Heart right ventricle (tissue), 16 donors: ENCODE measurements at regions not wholly inside any gene's neighbourhood (a gene's known extent, or its start where the extent isn't known, plus 50 kb on each side); places are given as distances from the start of the nearest gene placed in this dataset.

Source experiments
- ATAC-seq, 8 donors: fragments of 200-7000 bp; cut with Tn5 transposase; one replicate each; pipeline ENCODE4 v1.9.1; 2020; ENCODE audit warnings: mild to moderate bottlenecking in 8 of 8, moderate library complexity in 8 of 8, moderate number of reproducible peaks in 1 of 8
- DNase-seq, 2 donors: peaks; one replicate each; pipeline ENCODE4 v3.0.0-alpha.2; 2020
- H3K27ac ChIP-seq, 10 donors: fragments of 200-600 bp; sonication (generic) in 2 of 10; one replicate each; pipeline versions ENCODE4 v1.5.0 to v1.8.0; 2020 to 2022; ENCODE audit warnings: mild to moderate bottlenecking in 3 of 10
- H3K27me3 ChIP-seq, 7 donors: fragments of 200-600 bp; one replicate each; pipeline ENCODE4 v1.8.0; 2021 to 2022; ENCODE audit warnings: mild to moderate bottlenecking in 2 of 7
- H3K36me3 ChIP-seq, 9 donors: fragments of 200-600 bp; sonication (generic) in 1 of 9; one replicate each; pipeline versions ENCODE4 v1.5.0 to v1.8.0; 2020 to 2022; ENCODE audit warnings: mild to moderate bottlenecking in 2 of 9
- H3K4me1 ChIP-seq, 9 donors: fragments of 200-600 bp; sonication (generic) in 1 of 9; one replicate each; pipeline versions ENCODE4 v1.5.0 to v1.8.0; 2020 to 2022; ENCODE audit warnings: mild to moderate bottlenecking in 4 of 9
- H3K4me3 ChIP-seq, 10 donors: fragments of 200-600 bp; sonication (generic) in 2 of 10; one replicate each; pipeline versions ENCODE4 v1.5.0 to v1.8.0; 2020 to 2022; ENCODE audit warnings: mild to moderate bottlenecking in 7 of 10, moderate library complexity in 2 of 10
- H3K9me3 ChIP-seq, 11 donors: fragments of 200-600 bp in 10 of 11; sonication (generic) in 2 of 11; one replicate each; pipeline versions ENCODE4 v1.5.0 to v1.8.0; 2013 to 2022; ENCODE audit warnings: mild to moderate bottlenecking in 2 of 11, control low read depth in 1 of 11, moderate library complexity in 1 of 11
- WGBS, 2 donors: extraction: QIAGEN DNeasy Blood & Tissue Kit; methylation state at CpG; one replicate each; pipeline ENCODE4 v1.1.7; 2013; ENCODE audit warnings: inconsistent platforms in 1 of 2; 5-methylcytosine and 5-hydroxymethylcytosine counted together
- intact Hi-C, 10 donors: fragments of 100-400 bp; cut with DNase I; formaldehyde crosslinking; loops; one replicate each; pipeline versions ENCODE4 v1.11.1 to v1.14.2; 2022
- TF ChIP-seq, protein P1 (sequence below), 9 donors: fragments of 200-600 bp; sonication (generic) in 2 of 9; IDR thresholded peaks; one replicate each; pipeline versions ENCODE4 v1.5.0 to v1.8.0; 2021 to 2022; ENCODE audit warnings: antibody characterized with exemption in 9 of 9, mild to moderate bottlenecking in 5 of 9, moderate library complexity in 1 of 9
- donor health status: Arrhythmogenic right ventricular cardiomyopathy.
- donor health status: ischemic (EF 13 %, LVEDD 7.1; RV severe dilation, severe dysfunction).
- donor health status: healthy with polysubstance abuse.
- donor health status: DM: no; HTN: yes; CAD: no.
- donor health status: DM: no; HTN: no; CAD: no.
- donor health status: ischemic (EF 25% LVEDD 6.9; RV normal size, moderate dysfunction).
- donor health status: ischemic (EF 25% LVEDD 5.7; RV mildly dilated, moderate dysfunction).
- donor health status: healthy.
- donor health status: DM: yes; HTN: yes; CAD: no.
- donor health status: Ischemic cardiomyopathy.
- donor health status: ischemic (EF 35%, LVEDD 5.7; RV mildly dilated, moderate dysfunction).
- donor health status: nonischemic (EF 11% LVEDD 7.7; RV severe dilation, severe dysfunction).
- donor health status: DM: yes; HTN: yes; CAD: no.
- donor health status: PGD.
- donor health status: ischemic (EF 29% LVEDD 5.4; RV normal size, mild dysfunction).
- donor health status: nonischemic (EF 23%, LVEDD 6.1; RV moderate dilation, normal function).

GRCh38 chr11:91755951-91756707 lies 468.5 kb upstream of the FAT3 start:
- no peaks in the 10 kb centered on the region for H3K36me3 ChIP-seq
- intact Hi-C loops, result loop anchor here in 1 of 10 donors (10.0 kb wide), 1 partner anchor 61 kb away; no protein-coding TSS in a partner anchor

GRCh38 chr11:91755526-91755925 lies 469.1 kb upstream of the FAT3 start:
- H3K27me3 ChIP-seq, result no peaks in the 10 kb centered on the region
- H3K36me3 ChIP-seq, result no peaks in the 10 kb centered on the region
- H3K4me3 ChIP-seq, result no peak overlapping the region
- no peak overlapping the region for H3K27ac ChIP-seq
- H3K9me3 ChIP-seq, result peaks cover 0 to 13% (median 0%) of the 10 kb centered on the region in 11 donors
- ATAC-seq (no peak), DNase-seq (no peak)
- intact Hi-C loops, result loop anchor here in 1 of 10 donors (10.0 kb wide), 1 partner anchor 61 kb away; no protein-coding TSS in a partner anchor
- H3K4me1 ChIP-seq, result no peaks in the 10 kb centered on the region
- TF ChIP-seq, protein P1, sequence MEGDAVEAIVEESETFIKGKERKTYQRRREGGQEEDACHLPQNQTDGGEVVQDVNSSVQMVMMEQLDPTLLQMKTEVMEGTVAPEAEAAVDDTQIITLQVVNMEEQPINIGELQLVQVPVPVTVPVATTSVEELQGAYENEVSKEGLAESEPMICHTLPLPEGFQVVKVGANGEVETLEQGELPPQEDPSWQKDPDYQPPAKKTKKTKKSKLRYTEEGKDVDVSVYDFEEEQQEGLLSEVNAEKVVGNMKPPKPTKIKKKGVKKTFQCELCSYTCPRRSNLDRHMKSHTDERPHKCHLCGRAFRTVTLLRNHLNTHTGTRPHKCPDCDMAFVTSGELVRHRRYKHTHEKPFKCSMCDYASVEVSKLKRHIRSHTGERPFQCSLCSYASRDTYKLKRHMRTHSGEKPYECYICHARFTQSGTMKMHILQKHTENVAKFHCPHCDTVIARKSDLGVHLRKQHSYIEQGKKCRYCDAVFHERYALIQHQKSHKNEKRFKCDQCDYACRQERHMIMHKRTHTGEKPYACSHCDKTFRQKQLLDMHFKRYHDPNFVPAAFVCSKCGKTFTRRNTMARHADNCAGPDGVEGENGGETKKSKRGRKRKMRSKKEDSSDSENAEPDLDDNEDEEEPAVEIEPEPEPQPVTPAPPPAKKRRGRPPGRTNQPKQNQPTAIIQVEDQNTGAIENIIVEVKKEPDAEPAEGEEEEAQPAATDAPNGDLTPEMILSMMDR (IDR thresholded peaks at IDR 0.05), result no peak

More at GRCh38 chr11:91755951-91756707, 468.5 kb upstream of the FAT3 start:
- no peaks in the 10 kb centered on the region for H3K27me3 ChIP-seq
- peaks cover 0 to 13% (median 0%) of the 10 kb centered on the region in 11 donors for H3K9me3 ChIP-seq
- DNase-seq (no peak), ATAC-seq (no peak)
- 67 to 72% methylated on average over 2 of the region's 2 CpGs for WGBS, 2 donors
- H3K4me3 ChIP-seq, result no peak overlapping the region
- TF ChIP-seq, protein P1 (IDR thresholded peaks at IDR 0.05), result no peak
- no peak overlapping the region for H3K27ac ChIP-seq
- no peaks in the 10 kb centered on the region for H3K4me1 ChIP-seq

DNA sequence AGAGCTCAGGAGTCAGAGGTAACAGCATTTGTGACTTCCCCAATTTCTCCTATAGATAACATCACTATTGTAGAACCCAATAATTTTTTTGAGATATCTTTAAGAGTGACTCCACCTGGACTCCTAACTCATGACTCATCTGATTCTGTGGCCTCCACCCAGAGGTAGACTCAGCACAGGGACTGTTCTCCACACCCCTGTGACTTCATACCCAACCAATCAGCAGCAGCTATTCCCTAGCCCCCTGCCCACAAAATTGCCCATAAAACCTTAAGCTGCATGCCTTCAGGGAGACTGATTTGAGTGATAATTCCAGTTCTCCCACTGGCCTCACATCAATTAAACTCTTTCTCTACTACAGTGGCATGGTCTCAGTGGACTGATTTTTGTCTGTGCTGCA lies 475.4 kb upstream of the FAT3 start:
- Histone ChIP-seq H3K9me3 (peaks cover 0 to 6% (median 0%) of the 10 kb centered on the region in 11 donors), H3K27me3 (no peaks in the 10 kb centered on the region), H3K36me3 (no peaks in the 10 kb centered on the region), H3K4me1 (no peaks in the 10 kb centered on the region), H3K4me3 (no peak overlapping the region), H3K27ac (no peak overlapping the region)
- no peak for ATAC-seq
- TF ChIP-seq, protein P1 (IDR thresholded peaks at IDR 0.05), result no peak
- DNase-seq, result no peak
- intact Hi-C loops, result no loop called here

GRCh38 chr11:91742155-91742554 lies 482.5 kb upstream of the FAT3 start:
- Histone ChIP-seq H3K4me1 (no peaks in the 10 kb centered on the region), H3K9me3 (peaks cover 0 to 6% (median 0%) of the 10 kb centered on the region in 11 donors), H3K36me3 (no peaks in the 10 kb centered on the region), H3K27ac (no peak overlapping the region), H3K4me3 (no peak overlapping the region), H3K27me3 (no peaks in the 10 kb centered on the region)
- WGBS, 2 donors, result 49% methylated on average over 3 of the region's 3 CpGs
- ATAC-seq (no peak), DNase-seq (no peak)
- intact Hi-C loops, result no loop called here
- TF ChIP-seq, protein P1 (IDR thresholded peaks at IDR 0.05), result no peak
